ENCODE measurements at regions not wholly inside any gene's neighbourhood (a gene's known extent, or its start where the extent isn't known, plus 50 kb on each side); places are given as distances from the start of the nearest gene placed in this dataset.

DNA sequence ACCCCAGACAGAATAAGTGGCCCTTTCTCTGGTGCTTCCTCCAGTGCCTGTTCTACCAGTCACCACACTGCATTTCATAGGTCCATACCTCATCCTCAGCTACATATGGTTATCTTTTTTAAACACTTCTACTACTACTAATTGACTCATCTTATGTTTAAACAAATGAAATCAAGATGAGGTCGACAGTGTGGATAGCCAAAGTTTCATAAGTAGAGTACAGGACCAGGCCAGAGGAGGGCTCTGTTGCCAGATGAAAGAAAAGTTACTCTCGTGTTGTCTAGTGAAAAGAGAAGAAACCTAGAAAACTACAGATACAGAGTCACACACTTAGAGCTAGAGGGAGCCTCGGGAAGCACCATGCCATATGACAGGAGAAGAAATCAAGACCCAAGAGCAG is 296.1 kb downstream of the VPS13C start:
- H3K27ac ChIP-seq, result no peak overlapping the region
- TF ChIP-seq POLR2A (IDR thresholded peaks at IDR 0.05), result no peak
- TF ChIP-seq, protein P1, sequence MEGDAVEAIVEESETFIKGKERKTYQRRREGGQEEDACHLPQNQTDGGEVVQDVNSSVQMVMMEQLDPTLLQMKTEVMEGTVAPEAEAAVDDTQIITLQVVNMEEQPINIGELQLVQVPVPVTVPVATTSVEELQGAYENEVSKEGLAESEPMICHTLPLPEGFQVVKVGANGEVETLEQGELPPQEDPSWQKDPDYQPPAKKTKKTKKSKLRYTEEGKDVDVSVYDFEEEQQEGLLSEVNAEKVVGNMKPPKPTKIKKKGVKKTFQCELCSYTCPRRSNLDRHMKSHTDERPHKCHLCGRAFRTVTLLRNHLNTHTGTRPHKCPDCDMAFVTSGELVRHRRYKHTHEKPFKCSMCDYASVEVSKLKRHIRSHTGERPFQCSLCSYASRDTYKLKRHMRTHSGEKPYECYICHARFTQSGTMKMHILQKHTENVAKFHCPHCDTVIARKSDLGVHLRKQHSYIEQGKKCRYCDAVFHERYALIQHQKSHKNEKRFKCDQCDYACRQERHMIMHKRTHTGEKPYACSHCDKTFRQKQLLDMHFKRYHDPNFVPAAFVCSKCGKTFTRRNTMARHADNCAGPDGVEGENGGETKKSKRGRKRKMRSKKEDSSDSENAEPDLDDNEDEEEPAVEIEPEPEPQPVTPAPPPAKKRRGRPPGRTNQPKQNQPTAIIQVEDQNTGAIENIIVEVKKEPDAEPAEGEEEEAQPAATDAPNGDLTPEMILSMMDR (IDR thresholded peaks at IDR 0.05), result no peak
- no peaks in the 10 kb centered on the region for H3K9me3 ChIP-seq
- DNase-seq, result no peak
- H3K4me3 ChIP-seq, result no peak overlapping the region
- intact Hi-C loops (cut with DNase I; ENCODE audit: low total_unique reads), result no loop called here
- H3K36me3 ChIP-seq, result no peaks in the 10 kb centered on the region
- no peaks in the 10 kb centered on the region for H3K27me3 ChIP-seq
- H3K4me1 ChIP-seq, result no peaks in the 10 kb centered on the region

DNA sequence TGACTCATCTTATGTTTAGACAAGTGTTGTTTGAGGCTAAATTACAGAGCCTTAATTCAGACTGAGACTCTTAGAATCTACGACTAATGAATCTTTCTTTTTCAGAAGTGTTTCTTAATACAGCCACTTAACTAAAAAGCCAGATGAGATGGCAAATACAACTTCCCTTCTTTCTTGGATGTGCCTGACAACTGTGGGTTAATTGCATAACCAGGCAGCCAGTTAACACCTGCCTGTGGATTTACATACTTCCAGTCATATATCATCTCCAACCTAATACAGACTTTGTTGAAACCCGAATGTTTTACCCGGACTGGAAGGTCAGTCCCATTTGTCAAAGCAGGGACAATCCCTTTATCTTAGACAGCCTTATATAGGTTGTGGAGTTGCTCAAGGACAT is 297.6 kb downstream of the VPS13C start:
- Histone ChIP-seq H3K4me1 (no peaks in the 10 kb centered on the region), H3K4me3 (no peak overlapping the region), H3K9me3 (no peaks in the 10 kb centered on the region), H3K27me3 (no peaks in the 10 kb centered on the region), H3K27ac (no peak overlapping the region), H3K36me3 (no peaks in the 10 kb centered on the region)
- no peak for TF ChIP-seq POLR2A (IDR thresholded peaks at IDR 0.05)
- TF ChIP-seq, protein P1 (IDR thresholded peaks at IDR 0.05), result no peak
- intact Hi-C loops (cut with DNase I; ENCODE audit: low total_unique reads), result no loop called here
- no peak for DNase-seq

DNA sequence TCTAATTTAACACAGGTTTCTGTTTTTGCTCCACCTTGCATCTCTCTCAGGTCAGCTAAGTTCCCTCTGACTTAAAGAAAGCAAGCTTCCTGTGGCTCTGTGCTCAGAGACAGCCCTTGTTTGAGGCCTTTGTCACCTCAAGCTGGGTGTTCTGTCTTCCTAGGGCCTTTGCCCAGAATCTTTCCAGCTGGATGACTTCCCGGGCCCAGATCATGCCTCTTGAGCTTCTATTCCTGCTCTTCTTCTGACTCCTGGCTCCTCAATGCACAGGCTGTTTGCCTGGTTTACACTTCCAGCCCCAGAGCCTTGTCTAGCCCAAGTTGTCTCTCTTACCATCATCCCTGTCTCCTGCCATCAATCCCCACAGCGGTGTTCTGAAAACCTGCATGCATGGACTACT is 300.6 kb downstream of the VPS13C start:
- TF ChIP-seq, protein P1 (IDR thresholded peaks at IDR 0.05), result no peak
- no peak for TF ChIP-seq POLR2A (IDR thresholded peaks at IDR 0.05)
- H3K27ac ChIP-seq, result no peak overlapping the region
- no peak for DNase-seq
- H3K9me3 ChIP-seq, result no peaks in the 10 kb centered on the region
- H3K36me3 ChIP-seq, result no peaks in the 10 kb centered on the region
- H3K4me3 ChIP-seq, result no peak overlapping the region
- intact Hi-C loops (cut with DNase I; ENCODE audit: low total_unique reads), result no loop called here
- no peaks in the 10 kb centered on the region for H3K4me1 ChIP-seq
- no peaks in the 10 kb centered on the region for H3K27me3 ChIP-seq

DNA sequence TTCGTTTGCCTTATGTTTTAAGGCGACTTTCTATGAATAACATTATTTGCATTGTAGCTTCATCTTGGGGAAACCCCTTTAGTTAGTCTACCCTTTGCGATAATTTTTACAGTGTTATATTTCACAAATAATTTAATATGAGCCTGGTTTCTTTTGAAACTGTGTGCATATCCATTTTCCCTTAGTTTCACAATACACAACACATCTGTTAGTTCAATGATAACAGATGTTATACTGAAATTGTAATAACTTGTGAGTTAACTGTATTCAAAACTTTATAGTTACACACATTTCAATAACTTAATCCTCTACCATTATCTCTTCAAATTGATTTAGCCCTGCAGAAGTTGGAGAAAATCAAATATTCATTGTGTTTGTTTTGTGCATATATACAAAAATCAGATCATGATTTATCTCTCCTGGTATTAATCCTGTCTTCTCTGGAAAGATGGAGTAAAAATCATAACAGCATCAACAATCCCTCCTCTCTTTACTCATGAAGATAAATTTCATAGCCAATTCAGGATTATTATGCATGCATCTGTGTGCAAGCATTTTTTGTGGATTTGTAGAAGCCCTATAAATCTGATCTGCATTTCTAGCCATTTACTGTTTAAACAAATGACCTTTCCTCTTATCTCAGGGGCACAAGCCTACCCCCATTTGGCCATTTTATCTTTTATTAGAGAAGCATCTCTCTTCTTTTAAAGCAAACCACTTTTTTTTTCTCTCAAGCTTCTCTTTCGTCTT is 304.0 kb downstream of the VPS13C start:
- no peaks in the 10 kb centered on the region for H3K27me3 ChIP-seq
- intact Hi-C loops (cut with DNase I; ENCODE audit: low total_unique reads), result no loop called here
- no peaks in the 10 kb centered on the region for H3K9me3 ChIP-seq

DNA sequence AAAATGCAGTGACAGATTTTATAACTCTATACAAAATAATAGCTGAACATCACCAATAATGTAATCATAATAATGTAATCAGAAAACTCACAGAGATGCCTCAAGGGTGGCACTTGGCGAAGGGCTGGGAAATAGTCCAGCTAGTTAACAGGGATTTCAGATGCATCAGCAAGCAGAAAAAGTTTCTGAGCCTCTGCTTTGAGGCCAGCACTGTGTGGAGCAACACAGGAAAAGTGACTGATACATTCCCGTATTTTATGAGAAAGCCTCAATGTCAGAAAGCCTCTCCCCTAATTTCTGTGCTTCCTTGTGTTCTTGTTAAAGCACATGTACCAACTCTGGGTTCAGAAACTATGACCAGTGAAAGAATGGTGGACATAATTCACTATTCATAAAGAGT is 304.8 kb downstream of the VPS13C start:
- intact Hi-C loops (cut with DNase I; ENCODE audit: low total_unique reads), result no loop called here
- no peak for TF ChIP-seq POLR2A (IDR thresholded peaks at IDR 0.05)
- TF ChIP-seq, protein P1 (IDR thresholded peaks at IDR 0.05), result no peak
- no peaks in the 10 kb centered on the region for H3K27me3 ChIP-seq
- H3K27ac ChIP-seq, result peak overlapping the region in 1 of 2 donors; percentile 25
- no peaks in the 10 kb centered on the region for H3K4me1 ChIP-seq
- H3K9me3 ChIP-seq, result no peaks in the 10 kb centered on the region
- DNase-seq, result no peak
- H3K36me3 ChIP-seq, result no peaks in the 10 kb centered on the region
- H3K4me3 ChIP-seq, result no peak overlapping the region

More for the DNA sequence above, 304.0 kb downstream of the VPS13C start:
- peak overlapping the region in 1 of 2 donors; percentile 25 for H3K27ac ChIP-seq
- H3K36me3 ChIP-seq, result no peaks in the 10 kb centered on the region
- TF ChIP-seq, protein P1 (IDR thresholded peaks at IDR 0.05), result no peak
- TF ChIP-seq POLR2A (IDR thresholded peaks at IDR 0.05), result no peak
- no peak overlapping the region for H3K4me3 ChIP-seq
- no peak for DNase-seq
- H3K4me1 ChIP-seq, result no peaks in the 10 kb centered on the region

Data from uterus (tissue), 3 donors.